ENCODE measurements at regions not wholly inside any gene's neighbourhood (a gene's known extent, or its start where the extent isn't known, plus 50 kb on each side); places are given as distances from the start of the nearest gene placed in this dataset.

GRCh38 chr11:70878366-70878765 is 374.0 kb downstream of the SHANK2 start:
- no peak for DNase-seq (ENCODE audit: low read depth)
- no peak for TF ChIP-seq CTCF (IDR thresholded peaks at IDR 0.05; ENCODE audit: low read depth, low read length)
- TF ChIP-seq MYC (IDR thresholded peaks at IDR 0.05; ENCODE audit: low read depth, low read length), result no peak
- no peak for TF ChIP-seq POLR2A (IDR thresholded peaks at IDR 0.05; ENCODE audit: extremely low read depth, insufficient read length)
- no peak for TF ChIP-seq MAX (IDR thresholded peaks at IDR 0.05; ENCODE audit: low read depth, low read length)
- no peak overlapping the region for H3K4me3 ChIP-seq (ENCODE audit: low read depth, low read length)

- no peak for DNase-seq (ENCODE audit: low read depth)
- H3K4me3 ChIP-seq (ENCODE audit: low read depth, low read length), result no peak overlapping the region
- no peak for TF ChIP-seq MYC (IDR thresholded peaks at IDR 0.05; ENCODE audit: low read depth, low read length)
- no peak for TF ChIP-seq CTCF (IDR thresholded peaks at IDR 0.05; ENCODE audit: low read depth, low read length)
- TF ChIP-seq MAX (IDR thresholded peaks at IDR 0.05; ENCODE audit: low read depth, low read length), result no peak
- TF ChIP-seq POLR2A (IDR thresholded peaks at IDR 0.05; ENCODE audit: extremely low read depth, insufficient read length), result no peak
Observed at GRCh38 chr11:70879601-70880285, 372.6 kb downstream of the SHANK2 start.

GRCh38 chr11:70880416-70880815 is 372.0 kb downstream of the SHANK2 start:
- no peak for DNase-seq (ENCODE audit: low read depth)
- no peak overlapping the region for H3K4me3 ChIP-seq (ENCODE audit: low read depth, low read length)
- TF ChIP-seq MAX (IDR thresholded peaks at IDR 0.05; ENCODE audit: low read depth, low read length) (no peak), MYC (IDR thresholded peaks at IDR 0.05; ENCODE audit: low read depth, low read length) (no peak), CTCF (IDR thresholded peaks at IDR 0.05; ENCODE audit: low read depth, low read length) (no peak), POLR2A (IDR thresholded peaks at IDR 0.05; ENCODE audit: extremely low read depth, insufficient read length) (no peak)

- TF ChIP-seq MYC (IDR thresholded peaks at IDR 0.05; ENCODE audit: low read depth, low read length), result no peak
- no peak for TF ChIP-seq POLR2A (IDR thresholded peaks at IDR 0.05; ENCODE audit: extremely low read depth, insufficient read length)
- TF ChIP-seq CTCF (IDR thresholded peaks at IDR 0.05; ENCODE audit: low read depth, low read length), result no peak
- no peak for TF ChIP-seq MAX (IDR thresholded peaks at IDR 0.05; ENCODE audit: low read depth, low read length)
Observed at GRCh38 chr11:70881948-70882715, 370.2 kb downstream of the SHANK2 start.

GRCh38 chr11:70882716-70883085 is 369.7 kb downstream of the SHANK2 start:
- H3K4me3 ChIP-seq (ENCODE audit: low read depth, low read length), result no peak overlapping the region
- TF ChIP-seq CTCF (IDR thresholded peaks at IDR 0.05; ENCODE audit: low read depth, low read length) (no peak), MAX (IDR thresholded peaks at IDR 0.05; ENCODE audit: low read depth, low read length) (no peak)
- DNase-seq (ENCODE audit: low read depth), result no peak

More at GRCh38 chr11:70881948-70882715, 370.2 kb downstream of the SHANK2 start:
- no peak for DNase-seq (ENCODE audit: low read depth)
- no peak overlapping the region for H3K4me3 ChIP-seq (ENCODE audit: low read depth, low read length)

Measured in NB4 (cell line).